Activated T-helper 17 cell treated with anti-CD3 and anti-CD28 coated beads, Interleukin-2, amount 50 U/mL, for 72 hours (primary cell): ENCODE measurements at regions not wholly inside any gene's neighbourhood (a gene's known extent, or its start where the extent isn't known, plus 50 kb on each side); places are given as distances from the start of the nearest gene placed in this dataset.

Source experiments
- ATAC-seq: fragments of 150-1000 bp; cut with Tn5 transposase; replicated peaks from 2 replicates; pipeline ENCODE4 v1.10.0; 2021; ENCODE audit warnings: mild to moderate bottlenecking, moderate library complexity
- H3K27ac Mint-ChIP-seq: one replicate; pipeline ENCODE4 v1.8.0; 2022; ENCODE audit warnings: mixed read lengths
- H3K27me3 Mint-ChIP-seq: one replicate; pipeline ENCODE4 v1.8.0; 2022; ENCODE audit warnings: mixed read lengths
- H3K36me3 Mint-ChIP-seq: one replicate; pipeline ENCODE4 v1.8.0; 2022; ENCODE audit warnings: low read depth, mild to moderate bottlenecking, mixed read lengths
- H3K4me1 Mint-ChIP-seq: one replicate; pipeline ENCODE4 v1.8.0; 2022; ENCODE audit warnings: mixed read lengths
- H3K4me3 Mint-ChIP-seq: one replicate; pipeline ENCODE4 v1.8.0; 2022; ENCODE audit warnings: mild to moderate bottlenecking, mixed read lengths
- H3K9me3 Mint-ChIP-seq: one replicate; pipeline ENCODE4 v1.8.0; 2022; ENCODE audit warnings: mixed read lengths

GRCh38 chr2:129233751-129234406 is 745.6 kb upstream of the RAB6C start:
- no peak for ATAC-seq
- no peak overlapping the region for H3K4me3 Mint-ChIP-seq
- no peak overlapping the region for H3K27ac Mint-ChIP-seq
- H3K9me3 Mint-ChIP-seq: peaks cover 6% of the 10 kb centered on the region
- no peaks in the 10 kb centered on the region for H3K4me1 Mint-ChIP-seq
- no peaks in the 10 kb centered on the region for H3K27me3 Mint-ChIP-seq
- no peaks in the 10 kb centered on the region for H3K36me3 Mint-ChIP-seq

- Mint-ChIP-seq H3K27ac (no peak overlapping the region), H3K27me3 (no peaks in the 10 kb centered on the region), H3K9me3 (peaks cover 6% of the 10 kb centered on the region), H3K4me3 (no peak overlapping the region), H3K4me1 (no peaks in the 10 kb centered on the region), H3K36me3 (no peaks in the 10 kb centered on the region)
- no peak for ATAC-seq
Observed at GRCh38 chr2:129236601-129237000, 742.9 kb upstream of the RAB6C start.

- Mint-ChIP-seq H3K27ac (no peak overlapping the region), H3K36me3 (no peaks in the 10 kb centered on the region), H3K9me3 (peaks cover 6% of the 10 kb centered on the region), H3K4me1 (no peaks in the 10 kb centered on the region), H3K4me3 (no peak overlapping the region), H3K27me3 (no peaks in the 10 kb centered on the region)
- no peak for ATAC-seq
Observed at GRCh38 chr2:129237966-129238725, 741.3 kb upstream of the RAB6C start.

GRCh38 chr2:129239141-129239540 is 740.3 kb upstream of the RAB6C start:
- H3K36me3 Mint-ChIP-seq: no peaks in the 10 kb centered on the region
- no peaks in the 10 kb centered on the region for H3K27me3 Mint-ChIP-seq
- peaks cover 6% of the 10 kb centered on the region for H3K9me3 Mint-ChIP-seq
- no peak overlapping the region for H3K27ac Mint-ChIP-seq
- no peaks in the 10 kb centered on the region for H3K4me1 Mint-ChIP-seq
- H3K4me3 Mint-ChIP-seq: no peak overlapping the region
- ATAC-seq: no peak

- Mint-ChIP-seq H3K4me3 (no peak overlapping the region), H3K9me3 (peaks cover 6% of the 10 kb centered on the region), H3K4me1 (no peaks in the 10 kb centered on the region), H3K27ac (no peak overlapping the region), H3K36me3 (no peaks in the 10 kb centered on the region), H3K27me3 (no peaks in the 10 kb centered on the region)
- ATAC-seq: no peak
Observed at GRCh38 chr2:129240061-129240460, 739.4 kb upstream of the RAB6C start.

GRCh38 chr2:129242269-129242668 is 737.2 kb upstream of the RAB6C start:
- Mint-ChIP-seq H3K4me1 (no peaks in the 10 kb centered on the region), H3K4me3 (no peak overlapping the region), H3K27ac (no peak overlapping the region), H3K27me3 (no peaks in the 10 kb centered on the region), H3K36me3 (no peaks in the 10 kb centered on the region), H3K9me3 (peaks cover 6% of the 10 kb centered on the region)
- ATAC-seq: no peak

- ATAC-seq: no peak
- no peaks in the 10 kb centered on the region for H3K36me3 Mint-ChIP-seq
- H3K27ac Mint-ChIP-seq: no peak overlapping the region
- no peaks in the 10 kb centered on the region for H3K27me3 Mint-ChIP-seq
- H3K4me3 Mint-ChIP-seq: no peak overlapping the region
- H3K4me1 Mint-ChIP-seq: no peaks in the 10 kb centered on the region
- H3K9me3 Mint-ChIP-seq: peaks cover 6% of the 10 kb centered on the region
Observed at GRCh38 chr2:129247751-129248150, 731.7 kb upstream of the RAB6C start.

GRCh38 chr2:129248198-129248597 is 731.3 kb upstream of the RAB6C start:
- H3K9me3 Mint-ChIP-seq: peaks cover 6% of the 10 kb centered on the region
- H3K4me1 Mint-ChIP-seq: no peaks in the 10 kb centered on the region
- H3K36me3 Mint-ChIP-seq: no peaks in the 10 kb centered on the region
- no peak for ATAC-seq
- no peaks in the 10 kb centered on the region for H3K27me3 Mint-ChIP-seq
- no peak overlapping the region for H3K4me3 Mint-ChIP-seq
- no peak overlapping the region for H3K27ac Mint-ChIP-seq

GRCh38 chr2:129252781-129253460 is 726.5 kb upstream of the RAB6C start:
- Mint-ChIP-seq H3K9me3 (peaks cover 10% of the 10 kb centered on the region), H3K4me1 (no peaks in the 10 kb centered on the region), H3K4me3 (no peak overlapping the region), H3K27ac (no peak overlapping the region), H3K27me3 (no peaks in the 10 kb centered on the region), H3K36me3 (no peaks in the 10 kb centered on the region)
- ATAC-seq: no peak

GRCh38 chr2:129253461-129253812 is 726.0 kb upstream of the RAB6C start:
- Mint-ChIP-seq H3K27me3 (no peaks in the 10 kb centered on the region), H3K36me3 (no peaks in the 10 kb centered on the region), H3K4me3 (no peak overlapping the region), H3K4me1 (no peaks in the 10 kb centered on the region), H3K27ac (no peak overlapping the region), H3K9me3 (peaks cover 14% of the 10 kb centered on the region)
- no peak for ATAC-seq

GRCh38 chr2:129254718-129255117 is 724.7 kb upstream of the RAB6C start:
- H3K4me1 Mint-ChIP-seq: no peaks in the 10 kb centered on the region
- peaks cover 19% of the 10 kb centered on the region for H3K9me3 Mint-ChIP-seq
- H3K27me3 Mint-ChIP-seq: no peaks in the 10 kb centered on the region
- H3K36me3 Mint-ChIP-seq: no peaks in the 10 kb centered on the region
- no peak overlapping the region for H3K27ac Mint-ChIP-seq
- ATAC-seq: no peak
- H3K4me3 Mint-ChIP-seq: no peak overlapping the region

- H3K27ac Mint-ChIP-seq: no peak overlapping the region
- peaks cover 19% of the 10 kb centered on the region for H3K9me3 Mint-ChIP-seq
Observed at GRCh38 chr2:129255610-129256313, 723.7 kb upstream of the RAB6C start.

GRCh38 chr2:129256642-129257041 is 722.8 kb upstream of the RAB6C start:
- Mint-ChIP-seq H3K4me1 (no peaks in the 10 kb centered on the region), H3K27ac (no peak overlapping the region), H3K36me3 (no peaks in the 10 kb centered on the region), H3K4me3 (no peak overlapping the region), H3K9me3 (peaks cover 19% of the 10 kb centered on the region), H3K27me3 (no peaks in the 10 kb centered on the region)
- ATAC-seq: no peak

More at GRCh38 chr2:129255610-129256313, 723.7 kb upstream of the RAB6C start:
- no peak overlapping the region for H3K4me3 Mint-ChIP-seq
- H3K4me1 Mint-ChIP-seq: no peaks in the 10 kb centered on the region
- no peaks in the 10 kb centered on the region for H3K36me3 Mint-ChIP-seq
- ATAC-seq: peak; percentile 50
- no peaks in the 10 kb centered on the region for H3K27me3 Mint-ChIP-seq

GRCh38 chr2:129262934-129263333 is 716.5 kb upstream of the RAB6C start:
- no peak for ATAC-seq
- no peak overlapping the region for H3K27ac Mint-ChIP-seq
- H3K36me3 Mint-ChIP-seq: no peaks in the 10 kb centered on the region
- H3K27me3 Mint-ChIP-seq: no peaks in the 10 kb centered on the region
- H3K4me1 Mint-ChIP-seq: no peaks in the 10 kb centered on the region
- H3K4me3 Mint-ChIP-seq: no peak overlapping the region
- peaks cover 26% of the 10 kb centered on the region for H3K9me3 Mint-ChIP-seq
